ENCODE measurements at regions not wholly inside any gene's neighbourhood (a gene's known extent, or its start where the extent isn't known, plus 50 kb on each side); places are given as distances from the start of the nearest gene placed in this dataset.

- CTCF ChIA-PET: no interaction called here
- peaks cover 6% of the 10 kb centered on the region for H3K9me3 Mint-ChIP-seq
- H3K27me3 Mint-ChIP-seq (ENCODE audit: low read depth): no peaks in the 10 kb centered on the region
- DNase-seq: no peak
- no peak overlapping the region for H3K27ac Mint-ChIP-seq
- intact Hi-C loops (cut with micrococcal nuclease): no loop called here
- H3K4me3 Mint-ChIP-seq: no peak overlapping the region
- H3K36me3 Mint-ChIP-seq (ENCODE audit: low read depth): no peaks in the 10 kb centered on the region
- H3K4me1 Mint-ChIP-seq (ENCODE audit: low read depth): no peaks in the 10 kb centered on the region
These were observed 361.0 kb downstream of the GRXCR1 start for GRCh38 chr4:43253541-43253940.

GRCh38 chr4:43264730-43265129 lies 372.2 kb downstream of the GRXCR1 start:
- intact Hi-C loops (cut with micrococcal nuclease): no loop called here
- CTCF ChIA-PET: interaction anchor here (0.7 kb wide), 1 partner anchor 304 kb away, joined by 4 read pairs; no protein-coding TSS in a partner anchor
- Mint-ChIP-seq H3K4me3 (no peak overlapping the region), H3K27ac (no peak overlapping the region), H3K36me3 (ENCODE audit: low read depth) (no peaks in the 10 kb centered on the region), H3K27me3 (ENCODE audit: low read depth) (no peaks in the 10 kb centered on the region), H3K4me1 (ENCODE audit: low read depth) (no peaks in the 10 kb centered on the region), H3K9me3 (peaks cover 5% of the 10 kb centered on the region)
- DNase-seq: no peak

GRCh38 chr4:43271946-43272345 lies 379.4 kb downstream of the GRXCR1 start:
- H3K27ac Mint-ChIP-seq: no peak overlapping the region
- no peak for DNase-seq
- H3K4me1 Mint-ChIP-seq (ENCODE audit: low read depth): no peaks in the 10 kb centered on the region
- no peaks in the 10 kb centered on the region for H3K27me3 Mint-ChIP-seq (ENCODE audit: low read depth)
- intact Hi-C loops (cut with micrococcal nuclease): no loop called here
- no peaks in the 10 kb centered on the region for H3K9me3 Mint-ChIP-seq
- no peaks in the 10 kb centered on the region for H3K36me3 Mint-ChIP-seq (ENCODE audit: low read depth)
- CTCF ChIA-PET: no interaction called here
- H3K4me3 Mint-ChIP-seq: no peak overlapping the region

GRCh38 chr4:43274376-43274775 lies 381.9 kb downstream of the GRXCR1 start:
- H3K27ac Mint-ChIP-seq: no peak overlapping the region
- no peaks in the 10 kb centered on the region for H3K36me3 Mint-ChIP-seq (ENCODE audit: low read depth)
- H3K4me1 Mint-ChIP-seq (ENCODE audit: low read depth): no peaks in the 10 kb centered on the region
- CTCF ChIA-PET: no interaction called here
- no peak for DNase-seq
- intact Hi-C loops (cut with micrococcal nuclease): no loop called here
- no peaks in the 10 kb centered on the region for H3K9me3 Mint-ChIP-seq
- no peaks in the 10 kb centered on the region for H3K27me3 Mint-ChIP-seq (ENCODE audit: low read depth)
- no peak overlapping the region for H3K4me3 Mint-ChIP-seq

- CTCF ChIA-PET: no interaction called here
- Mint-ChIP-seq H3K4me3 (no peak overlapping the region), H3K9me3 (peaks cover 2% of the 10 kb centered on the region), H3K27me3 (ENCODE audit: low read depth) (no peaks in the 10 kb centered on the region), H3K4me1 (ENCODE audit: low read depth) (no peaks in the 10 kb centered on the region), H3K36me3 (ENCODE audit: low read depth) (no peaks in the 10 kb centered on the region), H3K27ac (no peak overlapping the region)
- intact Hi-C loops (cut with micrococcal nuclease): no loop called here
- DNase-seq: no peak
These were observed 383.3 kb downstream of the GRXCR1 start for GRCh38 chr4:43275779-43276178.

- CTCF ChIA-PET: no interaction called here
- Mint-ChIP-seq H3K36me3 (ENCODE audit: low read depth) (no peaks in the 10 kb centered on the region), H3K9me3 (peaks cover 4% of the 10 kb centered on the region), H3K27ac (no peak overlapping the region), H3K4me3 (no peak overlapping the region), H3K4me1 (ENCODE audit: low read depth) (no peaks in the 10 kb centered on the region), H3K27me3 (ENCODE audit: low read depth) (no peaks in the 10 kb centered on the region)
- DNase-seq: no peak
- intact Hi-C loops (cut with micrococcal nuclease): no loop called here
These were observed 383.8 kb downstream of the GRXCR1 start for GRCh38 chr4:43276321-43276720.

GRCh38 chr4:43277003-43277402 lies 384.5 kb downstream of the GRXCR1 start:
- H3K9me3 Mint-ChIP-seq: peaks cover 4% of the 10 kb centered on the region
- no peak overlapping the region for H3K27ac Mint-ChIP-seq
- no peaks in the 10 kb centered on the region for H3K4me1 Mint-ChIP-seq (ENCODE audit: low read depth)
- no peak overlapping the region for H3K4me3 Mint-ChIP-seq
- CTCF ChIA-PET: no interaction called here
- no peaks in the 10 kb centered on the region for H3K36me3 Mint-ChIP-seq (ENCODE audit: low read depth)
- intact Hi-C loops (cut with micrococcal nuclease): no loop called here
- no peaks in the 10 kb centered on the region for H3K27me3 Mint-ChIP-seq (ENCODE audit: low read depth)
- no peak for DNase-seq

- no peak overlapping the region for H3K27ac Mint-ChIP-seq
- H3K4me3 Mint-ChIP-seq: no peak overlapping the region
- intact Hi-C loops (cut with micrococcal nuclease): no loop called here
- no peaks in the 10 kb centered on the region for H3K4me1 Mint-ChIP-seq (ENCODE audit: low read depth)
- no peaks in the 10 kb centered on the region for H3K36me3 Mint-ChIP-seq (ENCODE audit: low read depth)
- peaks cover 6% of the 10 kb centered on the region for H3K9me3 Mint-ChIP-seq
- no peak for DNase-seq
- CTCF ChIA-PET: no interaction called here
- H3K27me3 Mint-ChIP-seq (ENCODE audit: low read depth): no peaks in the 10 kb centered on the region
These were observed 390.0 kb downstream of the GRXCR1 start for GRCh38 chr4:43282534-43282933.

- H3K27me3 Mint-ChIP-seq (ENCODE audit: low read depth): no peaks in the 10 kb centered on the region
- H3K36me3 Mint-ChIP-seq (ENCODE audit: low read depth): no peaks in the 10 kb centered on the region
- H3K4me3 Mint-ChIP-seq: no peak overlapping the region
- DNase-seq: no peak
- CTCF ChIA-PET: no interaction called here
- intact Hi-C loops (cut with micrococcal nuclease): no loop called here
- peaks cover 2% of the 10 kb centered on the region for H3K9me3 Mint-ChIP-seq
- H3K27ac Mint-ChIP-seq: no peak overlapping the region
- H3K4me1 Mint-ChIP-seq (ENCODE audit: low read depth): no peaks in the 10 kb centered on the region
These were observed 393.6 kb downstream of the GRXCR1 start for GRCh38 chr4:43286137-43286536.

- Mint-ChIP-seq H3K4me3 (no peak overlapping the region), H3K4me1 (ENCODE audit: low read depth) (no peaks in the 10 kb centered on the region), H3K9me3 (peaks cover 5% of the 10 kb centered on the region), H3K27ac (no peak overlapping the region), H3K27me3 (ENCODE audit: low read depth) (no peaks in the 10 kb centered on the region), H3K36me3 (ENCODE audit: low read depth) (no peaks in the 10 kb centered on the region)
- DNase-seq: no peak
- intact Hi-C loops (cut with micrococcal nuclease): no loop called here
- CTCF ChIA-PET: no interaction called here
These were observed 404.5 kb downstream of the GRXCR1 start for GRCh38 chr4:43296946-43297528.

- H3K36me3 Mint-ChIP-seq (ENCODE audit: low read depth): no peaks in the 10 kb centered on the region
- DNase-seq: no peak
- intact Hi-C loops (cut with micrococcal nuclease): no loop called here
- H3K27ac Mint-ChIP-seq: no peak overlapping the region
- H3K4me3 Mint-ChIP-seq: no peak overlapping the region
- H3K9me3 Mint-ChIP-seq: peaks cover 2% of the 10 kb centered on the region
- no peaks in the 10 kb centered on the region for H3K27me3 Mint-ChIP-seq (ENCODE audit: low read depth)
- H3K4me1 Mint-ChIP-seq (ENCODE audit: low read depth): no peaks in the 10 kb centered on the region
- CTCF ChIA-PET: no interaction called here
These were observed 424.3 kb downstream of the GRXCR1 start for GRCh38 chr4:43316813-43317212.

- no peaks in the 10 kb centered on the region for H3K4me1 Mint-ChIP-seq (ENCODE audit: low read depth)
- CTCF ChIA-PET: interaction anchor here (0.5 kb wide), 1 partner anchor 9 kb away, joined by 3 read pairs; no protein-coding TSS in a partner anchor
- DNase-seq: no peak
- intact Hi-C loops (cut with micrococcal nuclease): no loop called here
- H3K36me3 Mint-ChIP-seq (ENCODE audit: low read depth): no peaks in the 10 kb centered on the region
- H3K27ac Mint-ChIP-seq: no peak overlapping the region
- H3K4me3 Mint-ChIP-seq: no peak overlapping the region
- H3K9me3 Mint-ChIP-seq: no peaks in the 10 kb centered on the region
- no peaks in the 10 kb centered on the region for H3K27me3 Mint-ChIP-seq (ENCODE audit: low read depth)
These were observed 432.9 kb downstream of the GRXCR1 start for GRCh38 chr4:43325220-43325967.

- Mint-ChIP-seq H3K4me3 (no peak overlapping the region), H3K9me3 (no peaks in the 10 kb centered on the region), H3K27me3 (ENCODE audit: low read depth) (no peaks in the 10 kb centered on the region), H3K4me1 (ENCODE audit: low read depth) (no peaks in the 10 kb centered on the region), H3K27ac (no peak overlapping the region), H3K36me3 (ENCODE audit: low read depth) (no peaks in the 10 kb centered on the region)
- CTCF ChIA-PET: no interaction called here
- DNase-seq: no peak
- intact Hi-C loops (cut with micrococcal nuclease): no loop called here
These were observed 437.8 kb downstream of the GRXCR1 start for GRCh38 chr4:43330288-43330687.
